T-helper 2 cell treated with Interferon-gamma antibody and Interleukin-4, amounts not matched to agents 5 μg/mL and 100 μg/mL, for 36 hours (primary cell): ENCODE measurements at regions not wholly inside any gene's neighbourhood (a gene's known extent, or its start where the extent isn't known, plus 50 kb on each side); places are given as distances from the start of the nearest gene placed in this dataset.

ENCODE experiments used
- DNase-seq: peaks from one replicate; pipeline ENCODE4 v3.0.0; 2021; ENCODE audit warnings: low spot score
- H3K27ac Mint-ChIP-seq: one replicate; pipeline ENCODE4 v1.8.0; 2021; ENCODE audit warnings: mild to moderate bottlenecking, mixed read lengths
- H3K27me3 Mint-ChIP-seq: one replicate; pipeline ENCODE4 v1.8.0; 2021; ENCODE audit warnings: low read depth, mixed read lengths
- H3K36me3 Mint-ChIP-seq: one replicate; pipeline ENCODE4 v1.8.0; 2021; ENCODE audit warnings: low read depth, mixed read lengths
- H3K4me1 Mint-ChIP-seq: one replicate; pipeline ENCODE4 v1.8.0; 2021; ENCODE audit warnings: low read depth, mixed read lengths
- H3K4me3 Mint-ChIP-seq: one replicate; pipeline ENCODE4 v1.8.0; 2022; ENCODE audit warnings: mild to moderate bottlenecking, moderate library complexity, mixed read lengths
- H3K9me3 Mint-ChIP-seq: one replicate; pipeline ENCODE4 v1.8.0; 2021; ENCODE audit warnings: mixed read lengths

DNA sequence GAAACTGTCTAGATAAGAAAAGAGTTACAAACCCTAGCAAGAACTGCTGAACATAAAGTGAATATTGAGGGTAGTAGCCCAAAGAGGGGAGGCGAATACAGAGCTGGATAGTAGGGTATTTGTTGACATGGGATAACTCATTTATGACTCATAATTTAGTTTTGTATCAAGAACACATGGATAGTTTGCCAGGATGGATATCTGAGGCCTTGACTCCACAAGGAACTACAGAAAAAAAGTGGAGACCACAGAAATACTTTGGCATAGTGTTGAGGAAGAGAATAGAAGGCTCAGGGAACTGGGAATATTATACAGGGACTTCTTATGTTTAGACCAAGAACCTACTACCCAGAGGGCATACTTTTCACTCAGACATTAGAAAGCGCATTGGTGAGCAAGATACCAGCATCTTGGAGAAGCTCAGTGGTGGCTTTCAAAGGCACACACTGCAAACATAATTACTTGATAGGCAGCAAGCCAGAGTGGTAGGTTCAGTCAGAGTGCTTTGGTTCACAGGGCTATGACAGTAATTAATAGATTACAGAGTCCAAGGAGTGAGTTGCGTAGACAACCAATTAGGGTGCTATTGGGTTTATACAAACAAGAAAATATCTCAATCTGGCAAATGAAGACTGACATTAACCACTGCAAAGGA, 51.9 kb upstream of the ZBTB7C start:
- peaks cover 6% of the 10 kb centered on the region for H3K4me1 Mint-ChIP-seq
- peaks cover 48% of the 10 kb centered on the region for H3K27me3 Mint-ChIP-seq
- H3K9me3 Mint-ChIP-seq: no peaks in the 10 kb centered on the region
- H3K4me3 Mint-ChIP-seq: no peak overlapping the region
- no peak overlapping the region for H3K27ac Mint-ChIP-seq
- DNase-seq: no peak
- H3K36me3 Mint-ChIP-seq: no peaks in the 10 kb centered on the region

DNA sequence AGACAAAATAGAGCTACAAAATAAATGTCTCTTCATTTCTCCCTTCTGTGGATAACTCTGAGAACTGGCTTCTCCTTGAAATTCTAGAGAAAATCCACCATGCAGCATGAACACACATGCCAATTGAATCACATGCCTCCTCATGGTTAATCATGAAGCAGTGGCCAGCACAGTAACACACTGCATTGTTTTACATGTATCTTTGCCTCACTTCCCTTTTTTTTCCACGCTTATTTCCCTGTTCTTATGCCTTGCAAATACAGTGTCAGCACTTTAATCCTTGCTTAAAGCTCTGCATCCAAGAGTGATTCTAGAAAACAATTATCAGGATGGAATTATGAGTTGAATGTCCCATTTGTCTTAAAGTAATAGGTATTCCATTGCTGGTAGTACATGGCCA, 50.3 kb upstream of the ZBTB7C start:
- DNase-seq: no peak
- Mint-ChIP-seq H3K9me3 (no peaks in the 10 kb centered on the region), H3K27me3 (peaks cover 52% of the 10 kb centered on the region), H3K36me3 (no peaks in the 10 kb centered on the region), H3K27ac (no peak overlapping the region), H3K4me1 (peaks cover 12% of the 10 kb centered on the region), H3K4me3 (no peak overlapping the region)

DNA sequence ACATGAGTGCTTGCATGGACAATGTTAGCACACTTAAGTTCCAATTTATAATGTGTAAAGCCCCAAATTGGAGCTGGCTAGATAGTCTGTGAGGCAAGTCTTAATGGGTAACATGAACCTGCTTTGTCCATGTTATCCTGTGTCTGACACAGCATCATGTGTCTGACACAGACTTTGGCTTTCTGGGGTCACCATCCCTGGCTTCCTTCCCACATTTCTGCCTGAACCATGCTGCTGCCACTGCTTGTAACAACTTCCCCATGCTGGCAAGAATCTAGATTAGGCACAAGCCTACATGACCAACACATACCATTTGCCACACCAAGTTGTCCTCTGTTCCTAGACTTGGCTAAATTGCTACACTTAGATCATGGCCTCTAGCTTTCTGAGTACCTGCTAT, 49.8 kb upstream of the ZBTB7C start:
- H3K27me3 Mint-ChIP-seq: peaks cover 55% of the 10 kb centered on the region
- H3K36me3 Mint-ChIP-seq: no peaks in the 10 kb centered on the region
- no peak for DNase-seq
- H3K9me3 Mint-ChIP-seq: no peaks in the 10 kb centered on the region
- H3K4me1 Mint-ChIP-seq: peaks cover 16% of the 10 kb centered on the region
- no peak overlapping the region for H3K27ac Mint-ChIP-seq
- H3K4me3 Mint-ChIP-seq: no peak overlapping the region
